ENCODE measurements at regions not wholly inside any gene's neighbourhood (a gene's known extent, or its start where the extent isn't known, plus 50 kb on each side); places are given as distances from the start of the nearest gene placed in this dataset.

DNA sequence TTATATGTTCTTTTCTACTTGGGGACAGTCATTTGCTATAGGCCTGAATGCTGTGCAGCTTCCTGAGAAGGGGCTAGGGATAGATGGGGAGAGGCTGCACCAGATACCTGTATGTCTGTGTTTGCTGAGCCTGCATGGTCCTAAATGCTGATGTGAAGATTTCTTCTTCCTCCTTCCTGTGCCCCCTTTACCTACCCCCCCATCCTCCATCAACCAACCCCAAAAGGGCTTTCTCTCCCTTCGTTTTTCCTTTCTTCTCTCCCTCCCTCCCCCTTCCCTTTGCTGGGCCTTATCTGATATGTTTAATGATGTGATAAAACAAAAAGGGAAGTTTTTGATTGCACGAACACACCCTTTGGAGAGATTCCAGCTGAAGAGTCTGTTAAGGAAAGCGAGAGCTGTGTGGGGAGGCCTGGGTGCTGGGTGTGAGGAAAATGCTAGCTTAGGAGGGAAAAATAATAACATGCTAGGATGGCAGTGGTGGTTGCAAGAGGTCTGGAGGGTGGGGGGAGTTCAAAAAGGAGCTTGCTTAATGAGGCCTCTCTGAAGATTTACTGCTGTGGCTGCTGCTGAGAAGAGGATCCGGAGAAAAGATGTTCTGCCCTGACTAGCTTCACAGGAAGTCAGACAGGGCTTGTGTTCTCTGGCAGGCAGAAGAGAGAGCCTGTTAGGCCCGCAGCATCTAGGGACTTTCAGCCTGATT, 101.8 kb downstream of the SAMD9 start:
- no peak for FAIRE-seq

DNA sequence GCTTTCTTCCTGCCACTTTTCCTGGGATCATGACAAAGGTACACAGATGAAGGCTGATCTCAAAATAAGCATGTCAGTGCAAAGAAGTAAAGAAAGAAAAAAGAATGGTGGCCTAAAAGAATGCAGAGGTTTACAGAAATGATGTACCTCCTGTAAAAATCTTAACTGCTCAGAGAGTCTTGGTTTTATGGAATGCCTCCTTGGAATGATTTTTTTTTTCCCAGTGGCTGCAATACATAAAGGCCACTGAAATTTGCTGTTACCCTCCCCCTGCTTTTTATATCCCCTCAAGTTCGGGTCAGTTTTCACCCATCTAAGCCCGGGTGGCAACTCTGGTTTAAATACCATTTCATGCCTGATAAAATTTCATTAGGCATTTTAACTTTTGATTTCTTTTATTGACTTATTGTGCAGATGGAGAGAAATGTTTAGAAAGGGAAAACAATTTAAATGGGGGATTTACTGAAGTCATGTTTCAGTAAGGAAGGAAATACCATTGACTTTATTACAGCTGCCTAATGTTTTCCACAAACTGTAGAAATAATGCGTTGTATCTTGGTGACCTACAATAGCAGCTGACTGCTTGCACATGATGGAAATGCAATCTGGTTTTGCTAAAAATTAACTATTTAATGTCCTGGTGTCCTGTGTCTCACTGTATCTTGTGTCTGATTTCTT, 102.5 kb downstream of the SAMD9 start:
- no peak for FAIRE-seq

DNA sequence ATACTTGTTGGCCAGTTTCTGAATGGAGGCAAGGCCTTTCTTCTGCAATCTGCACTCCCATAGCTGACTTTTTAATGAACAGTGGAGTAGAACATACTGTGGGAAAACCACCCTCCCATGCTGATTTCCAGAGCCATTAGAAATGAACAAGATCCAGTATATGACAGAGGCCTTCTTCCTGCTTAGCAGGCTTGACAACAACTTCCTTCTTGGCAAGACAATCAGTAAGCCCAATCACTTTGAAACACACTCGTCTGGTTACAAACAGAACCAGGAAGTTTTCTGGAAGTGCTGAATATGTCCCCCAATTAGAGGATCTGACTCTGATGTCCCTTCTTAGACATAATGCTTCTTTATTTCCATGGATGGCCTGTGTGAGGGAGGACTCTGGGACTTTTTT, 103.4 kb downstream of the SAMD9 start:
- no peak for FAIRE-seq

DNA sequence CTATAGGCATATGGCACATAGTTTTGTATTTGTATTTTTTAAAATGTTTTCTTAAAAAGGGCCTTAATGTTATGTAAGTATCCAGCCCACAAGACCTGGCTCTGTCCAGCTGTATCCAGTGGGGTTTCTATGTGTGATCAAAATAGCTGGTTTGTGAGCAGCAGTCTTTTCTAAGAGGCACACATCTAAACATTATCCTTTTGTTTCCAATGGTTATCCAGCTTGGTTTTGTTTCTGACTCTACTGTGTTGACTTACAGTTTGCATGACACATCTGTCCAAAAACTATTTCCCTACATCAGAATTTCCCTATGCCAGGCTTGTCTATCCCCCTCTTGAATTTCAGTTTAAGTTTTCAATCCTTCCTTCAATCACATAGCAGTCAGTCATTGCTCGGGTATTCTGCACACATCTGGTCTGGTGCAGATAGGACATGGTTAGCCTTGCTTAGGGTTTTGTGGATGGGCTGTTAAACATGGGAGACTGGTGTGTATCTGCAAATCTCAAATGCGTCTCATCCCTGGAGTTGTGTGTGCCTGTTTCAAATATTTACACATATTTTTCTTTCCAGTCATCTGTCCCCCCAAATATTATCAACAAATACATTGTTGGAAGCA, 104.2 kb downstream of the SAMD9 start:
- no peak for FAIRE-seq

DNA sequence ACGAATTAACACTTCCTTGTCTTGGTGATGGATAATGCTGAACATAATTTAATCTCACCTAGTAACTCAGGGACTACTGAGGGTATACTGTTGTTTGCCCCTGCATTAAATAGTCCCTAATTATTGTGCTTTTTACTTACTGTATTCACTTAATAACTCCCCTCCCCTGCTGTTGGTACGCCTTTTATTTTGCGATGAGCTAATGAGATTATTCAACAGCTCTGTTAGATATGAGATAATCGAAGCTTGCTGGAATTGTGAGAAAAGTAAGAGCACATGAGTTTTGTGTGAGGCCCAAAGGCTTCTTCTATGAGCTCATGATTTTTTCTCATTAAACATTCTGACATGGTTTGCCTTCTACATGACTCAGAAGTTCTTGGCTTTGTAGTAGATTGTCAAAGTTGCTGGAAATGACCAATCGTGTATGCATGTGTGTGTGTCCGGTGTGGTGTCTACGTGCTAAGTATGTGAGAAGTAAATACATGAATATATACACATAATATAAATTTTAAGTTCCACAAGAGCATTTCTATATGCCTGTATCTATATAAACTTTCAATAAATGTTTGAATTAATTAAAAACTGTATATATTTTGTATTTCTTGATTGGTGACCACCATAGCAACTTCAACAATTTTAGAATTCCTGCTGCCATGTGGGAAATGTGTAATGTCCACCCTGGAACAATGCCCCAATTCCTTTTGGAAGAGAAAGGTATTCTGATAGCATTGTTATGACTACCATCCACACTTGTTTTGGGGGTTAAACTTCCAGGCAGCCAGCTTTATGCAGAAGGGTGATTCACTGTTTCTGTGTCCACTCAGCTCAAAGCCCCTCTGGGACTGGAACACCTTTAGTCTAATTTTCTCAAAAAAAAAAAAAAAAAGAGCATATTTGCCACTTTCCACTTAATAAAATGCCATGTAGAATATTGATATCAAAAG, 106.2 kb downstream of the SAMD9 start:
- FAIRE-seq: no peak

DNA sequence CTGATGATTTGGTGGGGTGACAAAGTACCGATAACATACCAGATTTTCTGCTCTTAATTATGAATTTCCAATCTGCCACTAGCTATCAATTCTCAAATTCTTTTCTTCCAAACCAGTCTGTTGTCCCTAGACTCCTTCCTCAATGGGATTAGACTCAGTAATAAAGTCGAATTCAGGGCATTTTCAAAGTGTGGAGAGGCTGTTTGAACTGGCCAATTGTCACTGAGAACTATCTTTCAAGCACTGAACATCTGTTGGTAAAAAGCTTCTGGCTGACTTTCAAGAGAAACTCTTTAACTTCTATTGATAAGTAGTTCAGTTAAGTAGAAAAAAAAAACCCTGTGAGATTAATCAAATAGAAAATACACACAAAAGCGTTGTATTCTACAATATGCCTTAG, 108.9 kb downstream of the SAMD9 start:
- no peak for FAIRE-seq

- FAIRE-seq: no peak
These were observed 111.2 kb downstream of the SAMD9 start for GRCh38 chr7:93006480-93007095.

- no peak for FAIRE-seq
These were observed 112.9 kb downstream of the SAMD9 start for GRCh38 chr7:93004906-93005305.

DNA sequence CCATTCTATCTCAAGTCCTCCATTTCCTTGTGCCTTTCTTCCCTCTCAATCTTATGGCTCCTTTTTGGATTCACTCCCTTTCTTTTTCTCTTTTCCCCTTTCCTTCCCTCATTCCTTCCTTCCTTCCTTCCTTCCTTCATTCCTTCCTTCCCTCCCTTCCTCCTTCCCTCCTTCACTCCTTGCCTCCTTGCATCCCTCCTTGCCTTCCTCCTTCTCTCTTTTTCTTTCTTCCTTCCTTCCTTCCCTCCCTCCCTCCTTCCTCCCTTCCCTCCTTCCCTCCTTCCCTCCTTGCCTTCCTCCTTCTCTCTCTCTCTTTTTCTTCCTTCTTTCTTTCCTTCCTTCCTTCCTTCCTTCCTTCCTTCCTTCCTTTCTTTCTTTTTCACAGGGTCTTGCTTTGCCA, 120.1 kb downstream of the SAMD9 start:
- no peak for FAIRE-seq

- no peak for FAIRE-seq
These were observed 120.6 kb downstream of the SAMD9 start for GRCh38 chr7:92997152-92997551.

GRCh38 chr7:92994901-92995300, 122.9 kb downstream of the SAMD9 start:
- FAIRE-seq: no peak

- FAIRE-seq: no peak
These were observed 124.8 kb downstream of the SAMD9 start for GRCh38 chr7:92992932-92993331.

DNA sequence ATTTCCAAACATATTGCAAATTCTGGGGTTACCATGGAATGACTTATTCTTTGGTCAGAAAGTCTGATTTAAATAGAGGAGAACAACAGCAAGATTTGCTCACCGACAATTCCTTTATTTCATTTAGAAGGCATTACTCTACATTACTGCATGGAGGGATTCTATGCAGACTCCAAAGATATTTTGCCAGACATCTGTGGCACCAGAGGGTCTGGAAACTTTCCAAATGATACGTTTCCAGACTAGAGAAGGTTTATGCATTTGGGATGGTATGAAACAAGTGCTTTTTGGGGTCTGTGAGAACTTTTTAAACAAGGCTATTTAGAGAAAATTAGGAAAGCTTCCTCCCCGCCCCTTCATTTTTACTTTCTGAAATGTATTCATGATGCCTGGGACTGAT, 125.3 kb downstream of the SAMD9 start:
- FAIRE-seq: no peak

DNA sequence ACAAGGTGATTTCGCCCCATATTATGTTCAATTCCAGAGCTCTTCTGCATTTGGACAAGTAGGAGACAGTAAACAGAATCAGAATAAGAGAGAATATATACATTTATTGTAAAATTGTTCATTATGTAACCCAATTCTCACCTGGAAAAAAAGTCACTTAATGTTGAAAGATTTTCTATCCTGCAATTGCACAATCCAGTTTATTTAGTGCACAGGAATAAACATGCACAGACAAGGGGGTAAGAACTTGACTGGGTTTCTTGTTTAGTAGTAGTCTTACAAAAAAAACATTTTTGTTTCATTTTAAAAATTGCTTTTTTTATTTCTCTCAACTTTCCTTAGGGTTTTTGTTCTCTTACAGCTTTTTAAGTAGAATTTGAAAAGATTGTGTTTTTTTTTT, 126.6 kb downstream of the SAMD9 start:
- no peak for FAIRE-seq

DNA sequence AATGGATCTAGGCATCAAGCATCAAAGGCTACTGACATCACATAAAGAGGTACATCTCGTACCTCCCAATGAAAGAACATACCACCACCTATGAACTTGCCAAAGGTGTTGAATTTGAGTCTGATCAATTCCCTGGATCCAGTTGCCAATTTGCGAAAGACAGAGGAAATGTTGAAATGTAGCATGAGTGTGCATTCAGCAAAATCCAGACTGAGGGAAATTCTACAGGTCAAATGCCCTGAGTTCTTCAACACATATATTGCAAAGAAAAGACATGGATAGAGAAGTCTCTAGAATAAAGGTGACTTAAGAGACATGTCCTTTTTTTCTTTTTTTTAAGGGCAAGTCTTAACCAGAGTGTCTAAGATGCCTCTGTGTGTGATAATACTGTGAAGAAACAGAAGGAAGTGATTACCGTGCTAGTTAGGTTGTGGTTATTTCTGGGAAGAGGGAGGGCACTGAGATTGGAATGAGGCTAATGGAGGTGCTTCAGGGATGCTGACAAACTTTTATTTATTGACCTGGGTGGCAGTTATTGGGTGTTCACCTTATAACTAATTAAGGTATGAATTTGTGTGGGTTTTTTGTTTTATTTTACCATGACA, 128.7 kb downstream of the SAMD9 start:
- no peak for FAIRE-seq

DNA sequence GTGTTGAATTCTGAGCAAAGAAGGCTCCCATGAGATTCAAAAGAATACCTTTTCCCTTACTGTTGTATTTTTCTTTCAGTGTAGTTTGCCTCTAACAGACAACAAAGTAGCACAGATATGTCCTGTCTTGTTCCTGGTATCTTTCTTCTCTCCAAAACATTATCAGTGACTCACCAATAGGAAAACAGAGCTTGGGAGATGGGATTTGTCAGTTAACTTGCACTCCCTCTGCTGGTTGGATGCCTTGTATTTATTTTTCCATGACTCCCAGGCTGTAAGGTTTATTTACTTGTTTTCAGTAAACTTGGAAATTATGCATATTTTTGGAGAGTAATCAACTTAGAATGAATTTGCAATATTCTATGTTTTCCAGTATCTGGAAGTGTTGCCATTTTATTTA, 129.7 kb downstream of the SAMD9 start:
- FAIRE-seq: no peak

DNA sequence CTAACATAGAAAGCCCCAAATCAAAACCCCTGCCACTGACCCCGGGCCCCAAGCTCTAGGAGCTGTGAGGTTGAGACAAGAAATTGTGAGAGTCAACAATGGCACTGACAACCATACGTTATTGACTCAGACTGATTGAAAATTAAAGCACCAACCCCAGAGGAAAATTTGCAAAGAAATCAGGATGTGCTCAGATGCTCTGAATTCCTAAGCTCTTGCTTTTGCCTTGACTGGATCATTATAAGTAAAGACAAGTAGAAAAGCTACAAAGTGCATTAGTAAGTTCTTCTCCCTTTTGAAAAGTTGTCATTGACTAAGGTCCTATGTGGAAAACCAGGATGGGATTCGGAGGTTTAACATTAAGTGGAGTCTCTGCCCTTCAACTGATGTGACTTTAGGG, 130.2 kb downstream of the SAMD9 start:
- no peak for FAIRE-seq

GRCh38 chr7:92987095-92987494, 130.7 kb downstream of the SAMD9 start:
- no peak for FAIRE-seq

DNA sequence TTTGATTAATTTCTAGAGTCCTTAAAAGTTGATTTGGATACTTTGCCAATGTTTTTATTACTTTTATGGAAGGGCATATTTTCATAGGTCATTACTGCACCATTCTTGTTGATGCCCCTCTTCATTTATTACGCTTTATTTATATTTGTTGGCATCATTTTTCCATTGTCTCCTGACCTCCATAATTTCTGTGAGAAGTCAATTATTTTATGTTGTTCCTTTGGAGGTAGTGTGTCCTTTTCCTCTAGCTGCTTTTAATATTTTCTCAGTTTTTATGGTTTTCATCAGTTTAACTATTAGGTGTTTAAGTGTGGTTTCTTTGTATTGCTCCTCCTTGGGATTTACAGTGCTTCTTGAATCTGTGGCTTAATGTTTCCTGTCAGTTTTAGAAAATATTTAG, 134.9 kb downstream of the SAMD9 start:
- FAIRE-seq: no peak

GRCh38 chr7:92976931-92977330, 140.6 kb upstream of the CDK6 start:
- no peak for FAIRE-seq

DNA sequence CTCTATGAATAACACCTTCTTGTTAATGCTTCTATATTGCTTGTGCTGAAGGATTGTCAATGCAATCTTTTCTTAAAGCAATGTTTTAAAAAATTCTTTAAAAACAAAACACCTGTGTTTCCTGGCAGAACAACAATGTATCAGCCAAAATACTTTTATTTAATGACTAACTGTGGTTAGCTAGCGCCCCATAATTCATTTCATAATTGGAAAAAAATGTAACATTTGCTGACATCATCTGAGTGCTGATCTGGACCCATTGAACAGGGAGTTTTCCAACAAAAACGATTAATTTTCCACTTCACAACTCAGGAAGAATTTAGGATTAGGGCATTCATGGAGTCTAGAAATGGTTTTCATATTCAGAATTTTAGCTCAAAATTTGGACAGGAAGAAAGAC, 137.6 kb upstream of the CDK6 start:
- no peak for FAIRE-seq

DNA sequence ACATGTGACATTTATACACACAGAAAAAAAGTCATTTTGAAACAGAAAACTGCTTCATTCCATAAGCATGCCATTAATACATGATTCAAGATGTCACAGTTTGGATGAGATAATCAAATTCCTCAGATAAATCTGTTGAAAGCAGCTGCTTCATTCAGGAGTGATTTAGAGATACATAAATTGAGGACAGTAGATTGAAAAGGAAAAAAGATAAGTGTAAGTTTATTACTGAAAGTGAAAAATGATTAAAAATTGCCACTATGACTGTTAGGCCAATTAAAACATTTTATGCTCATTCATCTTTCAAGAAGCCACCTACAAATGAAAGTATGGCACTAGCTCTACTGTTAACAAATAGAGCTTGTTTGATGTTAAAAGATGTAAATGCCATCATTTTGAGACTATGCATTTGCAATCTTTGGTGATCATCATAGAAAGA, 136.9 kb upstream of the CDK6 start:
- no peak for FAIRE-seq

Data from colon (tissue), 2 donors.